ENCODE measurements at regions not wholly inside any gene's neighbourhood (a gene's known extent, or its start where the extent isn't known, plus 50 kb on each side); places are given as distances from the start of the nearest gene placed in this dataset.
"Not testable (repeated sequence)": the region's sequence is repeated elsewhere in the genome, so short reads cannot be mapped to it uniquely, and the experiment has no call there.

GRCh38 chr10:70987396-70988130 lies 99.2 kb upstream of the PCBD1 start:
- Mint-ChIP-seq H3K4me3 (ENCODE audit: unreplicated experiment) (no peak overlapping the region), H3K36me3 (ENCODE audit: unreplicated experiment) (no peaks in the 10 kb centered on the region), H3K4me1 (ENCODE audit: unreplicated experiment) (peaks cover 3% of the 10 kb centered on the region), H3K27ac (ENCODE audit: unreplicated experiment) (no peak overlapping the region), H3K9me3 (ENCODE audit: unreplicated experiment) (no peaks in the 10 kb centered on the region), H3K27me3 (ENCODE audit: unreplicated experiment) (peaks cover 13% of the 10 kb centered on the region)
- no peak for TF ChIP-seq CTCF (IDR thresholded peaks at IDR 0.05)
- DNase-seq (ENCODE audit: extremely low spot score, unreplicated experiment): no peak

GRCh38 chr10:70990156-70990555 lies 101.8 kb upstream of the PCBD1 start:
- H3K4me3 Mint-ChIP-seq (ENCODE audit: unreplicated experiment); DNase-seq (ENCODE audit: extremely low spot score, unreplicated experiment); H3K9me3 Mint-ChIP-seq (ENCODE audit: unreplicated experiment); H3K27ac Mint-ChIP-seq (ENCODE audit: unreplicated experiment); H3K36me3 Mint-ChIP-seq (ENCODE audit: unreplicated experiment); H3K4me1 Mint-ChIP-seq (ENCODE audit: unreplicated experiment): not testable (repeated sequence)
- H3K27me3 Mint-ChIP-seq (ENCODE audit: unreplicated experiment): peaks cover 18% of the 10 kb centered on the region

- Mint-ChIP-seq H3K27me3 (ENCODE audit: unreplicated experiment) (peaks cover 23% of the 10 kb centered on the region), H3K27ac (ENCODE audit: unreplicated experiment) (no peak overlapping the region)
- no peak for DNase-seq (ENCODE audit: extremely low spot score, unreplicated experiment)
Observed at GRCh38 chr10:70990681-70991080, 102.3 kb upstream of the PCBD1 start.

GRCh38 chr10:70991140-70992124 lies 103.1 kb upstream of the PCBD1 start:
- Mint-ChIP-seq H3K36me3 (ENCODE audit: unreplicated experiment) (no peaks in the 10 kb centered on the region), H3K27ac (ENCODE audit: unreplicated experiment) (no peak overlapping the region), H3K9me3 (ENCODE audit: unreplicated experiment) (no peaks in the 10 kb centered on the region), H3K4me1 (ENCODE audit: unreplicated experiment) (peaks cover 3% of the 10 kb centered on the region), H3K27me3 (ENCODE audit: unreplicated experiment) (peaks cover 30% of the 10 kb centered on the region), H3K4me3 (ENCODE audit: unreplicated experiment) (no peak overlapping the region)
- DNase-seq (ENCODE audit: extremely low spot score, unreplicated experiment): no peak
- TF ChIP-seq CTCF (IDR thresholded peaks at IDR 0.05): no peak

More at GRCh38 chr10:70990681-70991080, 102.3 kb upstream of the PCBD1 start:
- H3K9me3 Mint-ChIP-seq (ENCODE audit: unreplicated experiment): no peaks in the 10 kb centered on the region
- peaks cover 3% of the 10 kb centered on the region for H3K4me1 Mint-ChIP-seq (ENCODE audit: unreplicated experiment)
- no peak for TF ChIP-seq CTCF (IDR thresholded peaks at IDR 0.05)
- no peak overlapping the region for H3K4me3 Mint-ChIP-seq (ENCODE audit: unreplicated experiment)
- no peaks in the 10 kb centered on the region for H3K36me3 Mint-ChIP-seq (ENCODE audit: unreplicated experiment)

GRCh38 chr10:70992436-70992835 lies 104.1 kb upstream of the PCBD1 start:
- Mint-ChIP-seq H3K9me3 (ENCODE audit: unreplicated experiment) (no peaks in the 10 kb centered on the region), H3K27me3 (ENCODE audit: unreplicated experiment) (peaks cover 36% of the 10 kb centered on the region), H3K4me3 (ENCODE audit: unreplicated experiment) (no peak overlapping the region), H3K4me1 (ENCODE audit: unreplicated experiment) (peaks cover 3% of the 10 kb centered on the region), H3K36me3 (ENCODE audit: unreplicated experiment) (no peaks in the 10 kb centered on the region), H3K27ac (ENCODE audit: unreplicated experiment) (no peak overlapping the region)
- no peak for DNase-seq (ENCODE audit: extremely low spot score, unreplicated experiment)
- TF ChIP-seq CTCF (IDR thresholded peaks at IDR 0.05): no peak

Data from osteocyte (in vitro differentiated cells).